ENCODE measurements at regions not wholly inside any gene's neighbourhood (a gene's known extent, or its start where the extent isn't known, plus 50 kb on each side); places are given as distances from the start of the nearest gene placed in this dataset.

DNA sequence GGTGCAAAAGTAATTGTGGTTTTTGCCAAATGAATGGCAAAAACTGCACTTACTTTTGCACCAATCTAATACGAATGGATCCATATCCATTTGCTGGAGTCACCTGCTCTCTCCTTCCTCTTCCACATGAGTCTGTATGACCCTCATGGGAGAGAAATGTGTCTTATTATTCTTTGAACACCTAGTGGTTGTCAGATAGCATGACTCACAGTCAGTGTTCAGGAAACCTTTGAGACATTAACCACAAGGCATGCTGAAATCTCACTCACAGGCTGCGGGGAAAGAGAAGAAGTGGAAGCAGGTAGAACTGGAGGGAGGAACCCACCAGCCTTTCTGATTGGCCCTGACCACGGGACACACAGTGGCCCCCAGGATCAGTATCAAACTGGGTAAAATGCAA lies 222.8 kb upstream of the KLF4 start:
- TF ChIP-seq CTCF (IDR thresholded peaks at IDR 0.05) (no peak), ZFX (IDR thresholded peaks at IDR 0.05; ENCODE audit: borderline replicate concordance) (no peak)

All from 22Rv1 (cell line).